ENCODE measurements at regions not wholly inside any gene's neighbourhood (a gene's known extent, or its start where the extent isn't known, plus 50 kb on each side); places are given as distances from the start of the nearest gene placed in this dataset.

- TF ChIP-seq CTCF (IDR thresholded peaks at IDR 0.05 in 2 of 3, conservative IDR thresholded peaks at IDR 0.05 in 1 of 3; ENCODE audit: borderline replicate concordance in 1 of 3, insufficient read depth in 1 of 3, low read depth in 2 of 3, low read length in 2 of 3): no peak
- no peak for TF ChIP-seq SIN3A (IDR thresholded peaks at IDR 0.05; ENCODE audit: low read depth)
- TF ChIP-seq RAD21 (IDR thresholded peaks at IDR 0.05; ENCODE audit: low read depth): no peak
- no peak for TF ChIP-seq POLR2AphosphoS5 (IDR thresholded peaks at IDR 0.05; ENCODE audit: low read depth, low read length)
- TF ChIP-seq JUND (IDR thresholded peaks at IDR 0.05): no peak
- no peak for TF ChIP-seq SRF (IDR thresholded peaks at IDR 0.05; ENCODE audit: low read depth)
- no peak for TF ChIP-seq POLR2A (IDR thresholded peaks at IDR 0.05; ENCODE audit: borderline replicate concordance, extremely low read depth, insufficient read depth, insufficient read length)
- no peak for TF ChIP-seq EZH2phosphoT487 (IDR thresholded peaks at IDR 0.05; ENCODE audit: borderline replicate concordance)
- TF ChIP-seq EZH2 (IDR thresholded peaks at IDR 0.05): no peak
- TF ChIP-seq CEBPB (IDR thresholded peaks at IDR 0.05; ENCODE audit: low read depth): no peak
Observed at GRCh38 chr2:4942441-4942840, 749.7 kb upstream of the SOX11 start.
